Stimulated activated CD8-positive, alpha-beta memory T cell treated with anti-CD3 and anti-CD28 coated beads, Interleukin-15, amount 100 ng/mL, for 48 hours (primary cell): ENCODE measurements at regions not wholly inside any gene's neighbourhood (a gene's known extent, or its start where the extent isn't known, plus 50 kb on each side); places are given as distances from the start of the nearest gene placed in this dataset.

Experiments used
- DNase-seq, 2 donors: peaks; one replicate each; pipeline ENCODE4 v3.0.0-alpha.2; 2020; ENCODE audit warnings: low read depth in 2 of 2

DNA sequence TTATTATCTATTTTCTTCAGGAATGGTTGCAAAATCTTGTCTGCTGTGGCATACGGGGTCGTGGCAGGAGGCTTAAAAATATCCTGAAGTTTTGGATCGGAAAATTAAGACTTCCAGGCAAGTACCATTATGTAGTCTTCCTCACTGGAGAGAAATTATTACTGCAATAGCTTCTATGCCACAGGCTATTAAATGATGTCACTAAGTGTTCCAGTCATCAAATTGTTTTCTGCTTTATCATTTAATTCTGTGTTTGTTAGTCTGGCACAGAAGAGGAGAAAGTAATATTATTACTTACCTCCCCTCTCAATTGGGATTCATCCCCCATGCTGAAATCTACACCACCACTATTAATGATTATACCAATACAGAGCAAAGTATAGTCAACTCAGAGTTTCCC lies 378.2 kb upstream of the ALCAM start:
- no peak for DNase-seq

DNA sequence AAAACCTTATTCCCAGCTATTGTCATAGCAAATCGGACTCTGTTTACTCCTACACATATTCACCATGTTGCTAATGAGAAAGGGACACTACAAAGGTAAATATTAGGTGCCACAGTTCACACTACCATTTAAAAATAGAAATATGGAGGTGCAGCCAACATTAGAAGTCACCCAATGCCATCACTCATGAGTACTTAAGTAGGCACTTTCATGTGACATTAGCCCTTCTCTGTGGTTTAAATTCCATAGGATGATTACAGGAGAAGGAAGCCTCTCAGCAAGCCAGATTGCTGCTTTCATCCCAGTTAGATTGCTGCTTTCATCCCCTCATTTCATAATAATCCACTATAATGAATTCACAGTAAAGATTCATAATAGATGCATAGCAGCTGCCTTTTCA lies 376.8 kb upstream of the ALCAM start:
- DNase-seq: no peak

DNA sequence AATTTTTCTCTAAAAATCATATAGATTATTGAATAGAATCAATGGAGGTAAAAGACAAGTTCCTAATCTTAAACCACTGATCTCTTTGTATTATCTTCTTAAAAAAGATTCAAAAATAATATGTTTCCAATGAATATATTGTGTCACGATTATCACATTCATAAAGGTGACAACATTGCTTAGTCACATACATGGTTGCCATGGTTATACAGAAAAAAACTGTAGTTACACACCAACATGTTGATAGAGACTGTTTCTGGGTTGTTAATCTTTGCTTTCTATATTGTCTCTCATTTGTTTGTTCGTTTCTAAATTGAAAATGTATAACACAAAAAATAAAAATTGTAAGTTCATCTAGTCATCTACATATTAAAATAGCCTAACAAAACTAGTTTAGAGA lies 376.0 kb upstream of the ALCAM start:
- no peak for DNase-seq

DNA sequence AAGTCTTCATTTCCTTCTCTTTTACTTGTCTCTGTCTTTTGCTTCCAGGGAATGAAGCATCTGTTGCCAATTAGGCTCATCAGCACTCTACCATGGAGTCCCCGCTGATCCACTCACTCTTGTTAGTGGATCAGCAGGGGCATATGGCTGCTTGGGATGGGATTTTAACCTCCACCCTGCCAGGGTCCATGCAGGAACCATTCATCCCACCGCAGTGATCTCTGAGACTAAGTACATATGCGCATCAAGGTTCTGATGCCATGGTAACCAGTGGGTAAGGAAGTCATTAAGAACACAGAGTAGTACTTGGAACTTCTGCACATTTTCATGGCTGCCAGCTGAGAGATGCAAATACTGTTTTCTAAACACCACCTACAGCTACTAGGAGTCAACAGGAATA lies 374.0 kb upstream of the ALCAM start:
- no peak for DNase-seq

DNA sequence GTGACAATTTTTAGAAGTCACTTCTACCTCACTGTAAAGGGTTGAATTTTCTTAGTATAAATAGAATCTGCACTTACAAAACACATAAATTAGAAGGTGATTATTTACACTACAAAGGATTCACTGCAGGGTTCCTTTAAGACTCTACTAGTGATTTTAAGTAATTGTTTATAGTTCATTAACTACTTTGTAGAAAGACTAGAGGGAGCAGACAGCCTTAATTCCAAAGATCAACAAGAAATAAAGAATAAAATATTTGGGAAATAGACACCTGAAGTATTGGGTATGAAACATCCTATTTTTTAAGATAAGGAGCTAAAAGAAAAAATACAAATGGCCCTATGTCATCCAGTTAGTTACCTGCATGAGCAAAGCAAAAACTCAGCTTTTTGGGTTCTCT lies 360.5 kb upstream of the ALCAM start:
- DNase-seq: no peak

DNA sequence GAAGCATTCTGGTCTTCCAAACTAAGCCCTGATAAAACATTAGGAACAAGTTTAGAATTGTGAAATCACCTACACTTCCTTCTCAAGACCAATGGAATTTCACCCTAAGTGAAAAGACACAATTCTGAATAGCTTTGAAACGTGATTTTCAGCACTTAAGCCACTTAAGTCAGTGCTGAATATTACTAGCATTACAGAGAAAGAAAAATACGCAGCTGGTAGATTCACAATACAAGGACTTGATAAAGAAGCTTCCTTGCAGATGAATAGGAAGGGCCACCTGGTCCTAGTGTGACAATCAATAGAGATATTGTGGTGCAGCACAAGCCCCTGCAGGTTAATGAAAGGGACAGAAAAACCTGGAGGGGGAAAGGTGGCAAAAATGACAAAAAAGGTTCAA lies 353.1 kb upstream of the ALCAM start:
- no peak for DNase-seq

DNA sequence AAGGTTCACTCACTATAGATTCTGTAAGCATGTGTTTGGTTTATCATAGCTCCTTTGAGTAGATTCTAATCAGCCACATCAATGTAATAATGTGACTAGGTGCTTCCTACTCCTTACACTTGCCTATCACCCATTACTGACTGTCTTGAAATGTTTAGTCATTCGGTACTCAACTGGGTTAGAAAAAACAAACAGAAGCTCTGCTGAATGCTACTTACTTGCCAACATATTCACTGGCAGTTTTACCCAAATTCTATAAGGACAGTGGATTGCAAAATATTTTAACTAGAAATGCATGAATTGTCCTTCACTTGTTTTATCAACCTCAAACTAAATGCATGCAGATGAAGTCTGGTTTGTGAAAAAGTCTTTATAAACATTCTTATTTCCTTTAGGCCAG lies 352.1 kb upstream of the ALCAM start:
- no peak for DNase-seq

DNA sequence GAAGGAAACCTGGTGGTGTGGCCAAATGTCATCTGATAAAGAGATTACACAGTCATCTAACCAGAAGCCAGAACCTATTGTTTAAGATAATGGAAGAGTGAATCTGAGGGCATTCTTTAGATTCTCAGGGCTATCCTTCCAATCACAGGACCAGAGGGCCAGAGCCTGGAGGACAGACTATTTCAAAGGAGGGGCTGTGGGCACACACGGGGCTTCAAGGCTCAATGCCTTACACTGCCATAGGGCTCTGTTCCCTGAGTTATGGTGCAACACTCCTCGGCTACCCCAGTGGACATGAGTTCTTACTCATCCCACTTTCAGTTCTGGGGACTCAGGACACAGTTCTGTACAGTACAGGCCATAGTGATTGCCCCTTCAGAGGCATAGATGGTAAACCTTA lies 343.9 kb upstream of the ALCAM start:
- DNase-seq: no peak

DNA sequence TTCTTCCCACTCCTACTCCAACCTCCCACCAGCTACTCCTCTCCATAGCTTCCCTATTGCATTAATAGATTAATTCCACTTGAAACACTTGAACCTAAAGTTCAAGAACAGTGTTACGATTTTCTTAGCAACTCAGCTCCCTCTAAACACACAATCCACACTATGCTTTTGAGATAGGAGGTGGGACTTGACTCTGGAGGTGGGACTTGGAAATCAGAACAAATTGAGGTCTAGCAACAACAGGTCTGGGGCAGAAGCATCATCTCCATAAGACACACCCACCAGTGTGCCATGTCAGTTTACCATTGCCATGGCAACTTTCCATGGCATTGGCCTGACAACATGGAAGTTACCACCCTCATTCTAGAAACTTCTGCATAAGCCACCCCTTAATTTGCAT lies 336.5 kb upstream of the ALCAM start:
- no peak for DNase-seq

DNA sequence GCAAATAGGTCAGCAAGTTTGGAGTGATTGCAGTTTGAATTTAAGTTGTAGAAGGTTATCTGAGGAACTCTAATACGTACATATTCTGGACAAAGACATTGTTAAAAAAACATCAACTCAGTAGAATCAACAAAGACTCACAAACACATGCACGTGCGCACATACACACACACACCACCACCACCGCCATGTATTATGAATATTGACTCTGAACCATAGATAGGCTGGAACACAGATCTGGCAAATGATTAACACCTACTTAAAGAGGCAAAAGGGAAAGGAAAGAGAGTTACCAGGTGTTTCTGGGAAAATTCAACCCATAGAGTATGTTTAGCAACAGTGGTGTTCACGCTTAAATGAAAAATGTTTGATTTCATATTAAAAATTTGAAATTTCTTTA lies 334.2 kb upstream of the ALCAM start:
- DNase-seq: no peak

DNA sequence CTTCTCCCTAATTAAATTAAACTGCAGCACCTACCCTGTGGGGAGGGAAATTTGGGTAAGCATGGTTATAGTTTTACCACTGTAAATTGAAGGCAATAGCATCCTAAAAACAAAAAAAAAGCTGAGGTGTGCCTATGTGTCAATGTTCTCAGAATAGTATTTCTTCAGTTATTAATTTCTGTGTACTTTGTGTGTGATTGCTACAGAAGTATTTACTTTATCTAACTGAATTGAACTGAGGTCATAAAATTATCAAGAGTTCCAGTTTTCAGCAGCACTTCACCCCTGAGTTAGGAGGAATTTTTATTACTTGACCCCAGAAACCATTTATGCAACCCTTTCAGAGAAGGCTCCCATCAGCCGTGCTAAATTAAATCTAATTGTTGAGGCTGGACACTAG lies 333.6 kb upstream of the ALCAM start:
- DNase-seq: no peak

DNA sequence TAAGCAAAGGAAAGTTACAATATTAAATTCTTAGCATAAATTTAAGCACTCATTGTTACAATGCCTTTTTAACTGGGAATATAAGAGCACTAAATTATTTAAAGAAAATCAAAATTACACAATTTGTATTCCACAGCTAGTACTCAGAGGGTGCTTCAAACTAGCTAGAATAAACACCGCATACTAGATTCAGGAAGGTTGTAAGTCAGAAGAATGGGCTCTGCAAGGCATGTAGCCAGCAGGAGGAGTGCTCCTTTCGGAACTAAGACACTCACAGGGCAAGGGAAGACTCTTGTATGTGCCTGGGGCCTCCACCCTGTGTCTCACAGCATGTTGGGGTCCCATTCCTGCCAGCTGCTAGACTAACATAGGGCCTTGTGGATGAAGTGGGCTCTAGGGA lies 327.7 kb upstream of the ALCAM start:
- no peak for DNase-seq

DNA sequence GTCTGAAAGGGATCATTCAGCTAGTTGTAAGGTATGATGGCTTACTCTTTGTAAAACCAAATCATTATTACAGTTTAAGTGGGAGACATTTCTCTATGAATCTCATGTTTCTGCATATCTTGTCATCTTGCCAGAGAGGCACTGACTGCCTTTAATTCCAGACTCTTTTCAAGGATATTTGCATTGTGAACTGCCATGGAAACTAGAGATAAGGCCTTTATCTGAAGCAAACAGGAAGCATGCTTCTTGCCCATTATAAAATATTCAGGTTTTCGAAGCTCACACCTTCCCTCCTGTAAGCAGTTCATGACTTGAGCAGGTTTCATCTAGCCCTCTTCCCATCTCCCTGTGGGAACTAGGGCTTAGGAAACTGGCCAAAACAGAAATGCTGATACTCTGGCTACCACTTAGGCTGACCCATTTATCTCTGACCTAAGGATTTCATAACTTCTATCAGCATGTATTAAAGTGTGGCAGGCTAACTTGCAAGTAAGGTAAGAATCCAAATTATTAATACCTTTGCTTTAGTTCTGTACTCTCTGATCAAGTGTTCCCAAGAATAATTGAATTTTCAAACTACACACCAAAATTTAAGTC lies 326.6 kb upstream of the ALCAM start:
- DNase-seq: no peak

DNA sequence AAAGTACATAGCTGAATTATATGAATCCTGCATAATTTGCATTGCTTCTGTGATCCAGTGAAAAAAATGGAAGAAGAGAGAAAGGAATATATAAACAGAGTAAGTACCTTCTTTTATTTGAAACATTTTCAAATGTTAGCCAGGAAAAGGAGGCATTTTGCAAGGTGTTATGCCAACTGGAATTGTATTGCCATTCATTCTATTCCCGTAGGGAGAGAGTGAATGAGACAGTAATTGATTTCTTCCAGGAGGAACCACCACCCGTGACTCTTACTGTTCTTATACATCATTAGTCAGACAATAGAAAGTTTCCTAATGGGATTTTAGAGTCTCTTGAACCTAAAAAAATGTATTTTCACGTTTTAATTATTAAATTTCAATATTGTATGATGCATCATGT lies 324.1 kb upstream of the ALCAM start:
- no peak for DNase-seq

DNA sequence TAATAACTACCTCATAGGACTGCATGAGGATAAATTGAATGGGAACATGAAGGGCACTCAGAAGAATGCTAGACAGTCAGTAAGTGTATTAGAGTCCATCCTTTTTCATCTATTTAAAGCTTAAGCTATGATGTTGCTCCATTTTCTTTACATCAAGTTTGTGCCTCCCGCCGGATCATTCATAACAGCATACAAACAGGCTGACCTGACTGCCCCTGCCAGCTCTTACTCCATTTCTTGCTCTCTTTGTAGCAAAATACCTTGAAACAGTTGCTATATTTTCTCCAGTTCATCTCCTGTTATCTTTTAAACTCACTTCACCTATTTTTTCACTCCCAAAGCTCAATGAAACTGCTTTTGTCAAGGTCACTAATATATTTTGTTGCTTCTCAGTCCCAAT lies 315.6 kb upstream of the ALCAM start:
- no peak for DNase-seq

DNA sequence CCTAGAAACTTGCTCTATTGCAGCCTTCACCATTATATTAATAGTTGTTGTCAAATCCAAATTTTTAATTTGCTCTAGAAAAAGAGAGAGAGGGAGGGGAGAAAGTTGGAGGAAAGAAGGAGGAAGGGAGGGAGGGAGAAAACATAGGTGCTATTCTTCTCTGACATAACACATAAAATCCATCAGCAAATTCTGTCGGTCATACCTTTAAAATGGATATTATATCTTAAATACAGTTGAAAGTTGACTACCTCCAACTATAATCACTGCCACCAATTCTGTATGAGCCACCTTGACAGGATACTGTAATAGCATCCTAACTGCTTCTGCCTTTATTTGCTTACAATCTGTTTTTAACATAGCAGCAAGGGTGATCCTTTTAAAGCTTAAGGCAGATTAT lies 314.7 kb upstream of the ALCAM start:
- no peak for DNase-seq

DNA sequence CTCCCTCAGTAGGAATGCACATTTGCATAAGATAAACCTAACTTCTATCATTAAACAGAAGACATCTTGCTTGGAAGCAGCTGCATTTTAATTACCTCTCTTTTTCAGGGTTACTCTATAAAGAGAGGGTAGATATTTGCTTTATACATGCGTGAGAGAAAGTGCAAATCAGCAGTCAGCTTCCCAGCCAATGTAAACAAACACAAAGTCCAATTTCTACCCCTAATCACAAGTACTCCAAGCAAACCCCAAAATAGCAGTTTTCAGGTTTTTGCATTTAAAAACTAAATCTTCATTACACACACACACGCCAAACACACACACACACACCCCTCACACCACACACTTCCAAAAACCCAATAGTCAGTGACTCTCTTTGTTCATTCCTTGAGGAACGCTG lies 303.9 kb upstream of the ALCAM start:
- no peak for DNase-seq

DNA sequence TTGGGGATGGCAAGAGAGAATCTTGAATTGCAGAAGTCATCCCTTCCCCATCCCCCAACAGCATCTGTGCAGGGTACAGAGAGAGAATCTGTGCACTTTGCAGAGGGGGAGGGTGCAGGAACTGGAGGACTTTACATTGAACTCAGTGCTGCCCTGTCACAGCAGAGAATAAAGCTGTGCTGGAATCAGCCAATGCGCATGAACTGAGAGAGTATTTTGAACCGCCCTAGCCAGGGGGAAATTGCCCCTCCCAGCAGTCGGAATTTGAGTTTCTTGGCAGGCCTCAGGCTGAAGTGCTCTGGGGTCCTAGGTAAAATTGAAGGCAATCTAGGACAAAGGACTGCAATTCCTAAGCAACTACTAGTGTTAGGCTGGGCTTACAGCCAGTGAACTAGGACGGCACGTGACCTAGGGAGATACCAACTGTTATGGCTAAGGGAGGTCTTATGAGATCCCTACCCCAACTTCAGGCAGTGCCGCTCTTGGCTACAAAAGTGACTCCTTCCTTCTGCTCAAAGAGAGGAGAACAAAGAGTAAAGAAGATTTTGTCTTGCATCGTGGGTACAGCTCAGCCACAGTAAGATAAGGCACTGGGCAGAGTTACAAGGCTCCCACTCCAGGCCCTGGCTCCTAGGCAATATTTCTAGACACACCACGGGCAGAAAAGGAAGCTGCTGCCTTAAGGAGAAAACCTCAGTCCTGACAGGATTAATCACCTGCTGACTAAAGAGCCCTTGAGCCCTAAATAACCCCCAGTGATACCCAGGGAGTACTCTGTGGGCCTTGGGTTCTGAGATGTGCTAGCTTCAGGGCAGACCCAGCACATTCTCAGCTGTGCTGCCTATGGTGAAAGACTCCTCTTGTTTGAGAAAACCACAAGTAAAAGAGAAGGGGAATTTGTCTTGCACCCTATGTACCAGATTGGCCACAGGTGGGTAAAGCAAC lies 300.5 kb upstream of the ALCAM start:
- DNase-seq: no peak

DNA sequence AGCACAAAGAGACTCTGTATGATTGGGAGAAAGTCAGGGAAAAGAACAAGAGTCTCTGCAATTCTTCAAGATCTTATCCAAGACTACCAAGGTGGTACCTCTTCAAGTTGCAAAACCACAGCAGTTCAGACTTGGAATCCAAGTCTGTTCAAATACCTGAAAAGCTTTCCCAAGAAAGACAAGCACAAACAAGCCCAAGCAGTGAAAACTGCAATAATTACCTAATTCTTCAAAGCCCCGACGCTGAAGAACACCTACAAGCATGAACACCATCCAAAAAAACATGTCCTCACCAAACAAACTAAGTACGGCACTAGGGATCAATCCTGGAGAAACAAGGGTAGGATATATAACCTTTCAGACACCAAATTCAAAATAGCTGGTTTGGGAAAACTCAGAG lies 299.3 kb upstream of the ALCAM start:
- no peak for DNase-seq

DNA sequence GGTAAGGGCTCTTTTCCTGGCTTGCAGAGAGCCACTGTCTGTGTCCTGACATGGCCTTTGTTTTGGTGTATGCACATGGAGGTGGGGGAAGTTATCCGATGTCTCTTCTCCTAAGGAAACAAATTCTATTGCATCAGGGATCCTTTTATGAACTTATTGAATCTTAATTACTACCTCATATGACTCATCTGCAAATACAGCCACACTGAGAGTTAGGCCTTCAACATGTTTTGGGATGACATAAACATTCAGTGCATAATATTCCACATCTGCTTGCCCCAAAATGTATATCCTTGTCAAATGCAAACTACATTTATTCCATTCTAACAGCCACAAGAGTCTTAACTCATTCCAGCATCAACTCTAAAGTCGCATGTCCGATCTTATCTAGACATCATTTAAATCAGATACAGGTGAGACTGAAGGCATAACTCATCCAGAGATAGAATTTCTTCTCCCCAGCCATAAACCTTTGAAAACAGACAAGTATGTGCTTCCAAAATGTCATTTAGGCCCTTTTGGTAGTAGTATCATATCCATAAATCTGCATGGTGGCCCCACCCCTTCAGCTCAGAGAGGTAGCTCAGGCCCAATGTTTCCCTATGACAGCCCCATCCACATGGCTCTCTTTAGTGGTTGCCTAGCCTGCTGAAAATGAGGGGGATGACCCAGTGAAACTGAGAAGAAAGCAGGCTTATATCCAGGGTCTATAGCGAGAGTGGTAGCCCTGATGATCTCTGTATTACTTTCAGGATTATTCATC lies 289.5 kb upstream of the ALCAM start:
- no peak for DNase-seq

DNA sequence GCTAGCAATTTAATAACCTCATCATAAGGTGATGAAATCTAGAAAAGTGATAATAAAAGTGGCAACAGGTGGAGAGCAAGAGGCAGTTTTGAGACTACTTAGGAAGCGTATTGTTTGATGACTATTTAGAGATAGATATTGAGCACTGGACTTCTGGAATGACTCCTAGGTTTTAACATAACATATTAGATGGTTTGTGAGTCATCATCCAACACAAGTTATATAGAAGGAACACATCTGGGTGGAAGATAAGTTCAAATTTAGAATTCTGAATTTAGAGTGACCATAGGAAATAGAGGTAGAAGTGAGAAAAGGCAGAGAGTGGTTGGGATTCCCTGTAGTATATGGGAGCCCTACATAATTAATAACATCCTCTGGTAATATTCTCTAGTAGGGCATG lies 282.8 kb upstream of the ALCAM start:
- no peak for DNase-seq

DNA sequence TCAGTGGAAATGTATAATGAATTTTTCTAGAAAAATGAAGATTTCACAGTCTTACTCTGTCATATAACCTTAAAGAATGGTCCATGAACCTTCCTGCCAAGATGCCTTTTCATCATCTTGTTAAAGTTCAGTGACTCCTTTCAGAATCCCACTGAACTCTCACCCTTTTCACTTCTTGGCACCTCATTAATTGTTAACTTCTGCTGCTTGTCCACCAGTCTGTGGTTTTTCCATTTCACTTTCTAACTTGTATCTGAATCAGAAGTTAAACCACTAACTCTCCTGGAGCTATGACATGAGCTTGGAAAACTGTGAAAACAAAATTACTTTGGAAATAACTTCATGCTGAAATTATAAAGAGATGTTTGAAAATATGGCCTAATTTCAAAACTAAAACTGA lies 281.2 kb upstream of the ALCAM start:
- no peak for DNase-seq
